ENCODE measurements at regions not wholly inside any gene's neighbourhood (a gene's known extent, or its start where the extent isn't known, plus 50 kb on each side); places are given as distances from the start of the nearest gene placed in this dataset.

DNA sequence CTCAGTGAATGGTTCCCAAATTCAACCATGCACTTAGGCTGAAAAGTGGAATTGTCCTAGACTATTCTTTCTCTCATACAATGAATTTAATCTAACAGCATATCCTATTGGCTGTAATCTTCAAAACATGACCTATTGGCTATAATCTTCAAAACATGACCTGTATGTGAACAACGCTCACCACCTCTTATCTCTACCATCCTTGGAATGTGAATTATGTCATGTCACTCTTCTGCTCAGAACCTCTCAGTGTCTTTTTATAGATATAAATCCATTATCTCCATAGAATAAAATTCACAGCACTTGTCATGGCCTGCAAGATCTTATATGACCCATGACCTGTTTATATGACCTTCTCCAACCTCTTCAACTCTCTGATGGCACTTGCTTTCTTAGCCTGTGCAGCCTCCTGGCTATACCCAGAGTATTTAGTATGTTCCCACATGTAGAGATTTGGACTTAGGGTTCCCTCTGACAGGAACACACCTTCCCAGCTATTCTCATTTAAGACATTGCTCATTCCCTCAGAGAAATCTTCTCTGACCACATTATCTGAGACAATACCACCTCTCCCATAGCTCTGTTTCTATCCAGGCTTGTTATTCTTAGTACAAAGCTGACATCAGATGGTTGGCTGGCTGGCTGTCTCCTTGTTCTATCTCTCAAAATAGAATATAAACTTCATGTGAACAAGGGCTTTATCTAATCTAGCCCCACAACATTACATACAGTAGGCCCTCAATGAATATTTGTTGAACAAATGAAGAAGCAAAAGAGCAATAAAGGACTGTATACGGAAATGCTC lies 275.0 kb upstream of the PREP start:
- TF ChIP-seq, protein P1, sequence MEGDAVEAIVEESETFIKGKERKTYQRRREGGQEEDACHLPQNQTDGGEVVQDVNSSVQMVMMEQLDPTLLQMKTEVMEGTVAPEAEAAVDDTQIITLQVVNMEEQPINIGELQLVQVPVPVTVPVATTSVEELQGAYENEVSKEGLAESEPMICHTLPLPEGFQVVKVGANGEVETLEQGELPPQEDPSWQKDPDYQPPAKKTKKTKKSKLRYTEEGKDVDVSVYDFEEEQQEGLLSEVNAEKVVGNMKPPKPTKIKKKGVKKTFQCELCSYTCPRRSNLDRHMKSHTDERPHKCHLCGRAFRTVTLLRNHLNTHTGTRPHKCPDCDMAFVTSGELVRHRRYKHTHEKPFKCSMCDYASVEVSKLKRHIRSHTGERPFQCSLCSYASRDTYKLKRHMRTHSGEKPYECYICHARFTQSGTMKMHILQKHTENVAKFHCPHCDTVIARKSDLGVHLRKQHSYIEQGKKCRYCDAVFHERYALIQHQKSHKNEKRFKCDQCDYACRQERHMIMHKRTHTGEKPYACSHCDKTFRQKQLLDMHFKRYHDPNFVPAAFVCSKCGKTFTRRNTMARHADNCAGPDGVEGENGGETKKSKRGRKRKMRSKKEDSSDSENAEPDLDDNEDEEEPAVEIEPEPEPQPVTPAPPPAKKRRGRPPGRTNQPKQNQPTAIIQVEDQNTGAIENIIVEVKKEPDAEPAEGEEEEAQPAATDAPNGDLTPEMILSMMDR (IDR thresholded peaks at IDR 0.05; ENCODE audit: low read depth, low read length) = no peak
- TF ChIP-seq EZH2phosphoT487 (IDR thresholded peaks at IDR 0.05; ENCODE audit: low read depth) = no peak
